GM06990 (cell line): ENCODE measurements at regions not wholly inside any gene's neighbourhood (a gene's known extent, or its start where the extent isn't known, plus 50 kb on each side); places are given as distances from the start of the nearest gene placed in this dataset.

Experiments
- DNase-seq: peaks from one replicate; pipeline ENCODE4 v3.0.0-alpha.2; 2011; ENCODE audit not compliant: insufficient read length; ENCODE audit errors: extremely low read depth
- H3K27me3 ChIP-seq: replicated peaks from 2 replicates; pipeline ENCODE4 v1.6.0; 2011; ENCODE audit warnings: low read length; ENCODE audit not compliant: control insufficient read depth, insufficient read depth
- H3K36me3 ChIP-seq: 2 replicates; pipeline ENCODE4 v1.5.1; 2011; ENCODE audit warnings: low read length; ENCODE audit not compliant: control insufficient read depth, insufficient read depth
- H3K4me3 ChIP-seq: replicated peaks from 2 replicates; pipeline ENCODE4 v1.5.1; 2011; ENCODE audit warnings: low read depth, mild to moderate bottlenecking, control low read depth, low read length
- CTCF ChIP-seq: IDR thresholded peaks from 2 replicates; pipeline ENCODE4 v1.5.1; 2011; ENCODE audit warnings: low read length, control low read depth, mild to moderate bottlenecking, inconsistent platforms; ENCODE audit not compliant: insufficient read depth, poor library complexity, severe bottlenecking

DNA sequence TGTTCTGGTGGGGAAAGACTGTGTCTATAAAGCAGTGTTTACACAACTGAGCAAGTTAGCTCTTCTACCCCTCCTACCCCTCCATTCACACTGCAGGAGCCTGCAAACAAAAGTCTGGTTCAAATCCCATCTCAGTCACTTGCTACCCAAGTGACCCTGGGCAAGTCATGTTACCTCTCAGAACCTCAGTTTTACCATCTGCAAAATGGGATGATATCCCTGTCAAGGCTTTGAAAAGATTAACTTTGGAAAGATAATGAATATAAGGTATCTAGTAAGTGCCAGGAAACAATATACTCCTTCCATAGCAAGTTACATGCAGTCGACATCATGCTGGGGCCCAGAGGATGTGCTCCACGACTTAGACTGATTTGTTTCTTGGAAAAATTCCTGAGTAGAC lies 161.5 kb downstream of the SEC61B start:
- no peak for TF ChIP-seq CTCF

GRCh38 chr9:99385215-99385614 lies 163.1 kb downstream of the SEC61B start:
- TF ChIP-seq CTCF = no peak
- H3K36me3 ChIP-seq = no peaks in the 10 kb centered on the region
- no peak overlapping the region for H3K4me3 ChIP-seq
- no peak for DNase-seq
- H3K27me3 ChIP-seq = no peaks in the 10 kb centered on the region; the same call in 1 of the 2 replicates

More for the DNA sequence above, 161.5 kb downstream of the SEC61B start:
- Histone ChIP-seq H3K4me3 (no peak overlapping the region), H3K36me3 (no peaks in the 10 kb centered on the region), H3K27me3 (no peaks in the 10 kb centered on the region; the same call in 1 of the 2 replicates)
- DNase-seq = no peak

DNA sequence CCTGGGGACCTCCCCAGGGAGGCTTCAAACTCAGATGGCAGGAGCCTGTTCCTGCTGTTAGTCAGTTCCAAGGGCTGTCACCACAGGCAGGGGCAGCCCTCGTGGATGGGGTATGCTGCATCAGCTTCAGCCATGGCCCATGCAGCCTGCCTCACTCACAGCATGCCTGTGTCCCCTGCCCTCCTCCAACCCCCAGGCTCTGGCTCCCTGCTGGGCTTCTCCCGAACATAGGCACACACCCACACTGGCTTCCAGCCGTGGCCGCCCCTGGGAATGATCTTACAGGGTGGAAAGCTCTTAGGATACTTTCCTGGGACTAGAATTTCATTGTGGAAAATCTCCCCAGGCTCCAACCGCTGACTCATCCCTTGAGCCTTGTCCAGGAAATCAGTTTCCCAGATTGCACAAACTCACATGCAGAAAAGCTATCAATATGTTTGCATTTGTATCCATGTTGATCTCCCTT lies 163.8 kb downstream of the SEC61B start:
- Histone ChIP-seq H3K4me3 (no peak overlapping the region), H3K36me3 (no peaks in the 10 kb centered on the region), H3K27me3 (no peaks in the 10 kb centered on the region; the same call in 1 of the 2 replicates)
- TF ChIP-seq CTCF = no peak
- no peak for DNase-seq

DNA sequence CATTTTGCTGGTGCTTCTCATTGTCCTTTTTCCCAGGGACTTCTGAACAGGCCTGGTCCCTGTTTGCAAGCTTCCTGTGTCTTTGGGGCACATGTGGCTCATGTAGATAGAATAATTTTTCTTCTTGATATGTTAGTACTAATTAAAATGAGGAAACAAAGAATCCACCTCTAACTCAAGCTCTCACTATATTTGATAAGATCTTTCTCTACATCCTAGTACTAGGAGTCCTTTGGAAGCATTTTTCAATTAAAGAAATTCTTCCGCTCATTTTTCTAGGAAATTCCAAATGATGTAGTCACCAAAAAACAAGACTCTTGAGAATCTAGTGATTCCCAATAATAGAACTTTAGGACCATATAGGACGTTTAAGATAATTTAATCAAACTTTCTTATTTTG lies 165.3 kb downstream of the SEC61B start:
- TF ChIP-seq CTCF = no peak
- no peak for DNase-seq
- Histone ChIP-seq H3K4me3 (no peak overlapping the region), H3K27me3 (no peaks in the 10 kb centered on the region; the same call in 1 of the 2 replicates), H3K36me3 (no peaks in the 10 kb centered on the region)

DNA sequence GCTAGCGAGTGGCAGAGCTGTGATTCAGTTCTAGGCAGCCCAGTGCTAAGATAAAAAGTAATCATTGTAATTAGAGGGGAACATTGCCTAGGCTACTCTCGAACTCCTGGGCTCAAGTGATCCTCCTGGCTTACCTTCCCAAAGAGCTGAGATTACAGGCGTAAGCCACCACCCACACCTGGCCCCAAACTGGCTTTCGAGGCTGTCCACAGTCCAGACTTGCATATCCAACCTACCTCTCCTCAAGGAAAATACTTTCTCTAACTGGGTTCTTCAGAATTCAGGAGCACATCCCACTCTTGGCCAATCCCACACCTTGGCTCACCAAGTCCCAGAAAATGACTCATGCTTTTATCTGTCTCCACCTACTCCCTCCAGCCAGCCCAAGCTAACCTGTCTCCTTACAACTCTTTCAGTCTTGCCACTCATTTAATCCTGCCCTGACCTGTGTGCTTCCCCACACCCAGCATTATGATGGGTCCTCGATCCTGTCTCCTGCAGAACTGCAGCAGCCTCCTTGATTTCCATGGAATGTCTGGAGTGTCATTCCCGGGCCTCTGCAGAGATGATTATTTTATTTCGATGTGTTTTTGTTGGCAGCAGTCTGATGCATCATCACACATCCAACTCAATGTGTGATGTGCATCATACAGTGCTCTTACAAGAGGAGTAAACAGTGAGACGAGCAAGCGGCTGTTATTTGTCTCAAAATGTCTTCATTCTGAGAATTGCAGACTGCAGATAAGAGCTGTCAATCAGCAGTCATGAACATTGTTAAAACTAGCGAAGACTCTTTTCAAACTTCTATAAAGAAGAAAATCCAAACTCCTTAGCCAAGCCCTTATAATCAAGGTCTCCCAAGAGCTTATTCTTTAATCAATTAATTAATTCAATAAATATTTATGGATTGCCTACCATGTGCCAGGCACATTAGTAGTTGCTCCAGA lies 167.3 kb downstream of the SEC61B start:
- Histone ChIP-seq H3K27me3 (no peaks in the 10 kb centered on the region), H3K36me3 (no peaks in the 10 kb centered on the region), H3K4me3 (no peak overlapping the region)
- TF ChIP-seq CTCF = no peak
- DNase-seq = no peak
